ENCODE measurements at regions not wholly inside any gene's neighbourhood (a gene's known extent, or its start where the extent isn't known, plus 50 kb on each side); places are given as distances from the start of the nearest gene placed in this dataset.

- no peaks in the 10 kb centered on the region for H3K4me1 ChIP-seq (ENCODE audit: control insufficient read depth, low read length)
- H3F3A ChIP-seq (ENCODE audit: control insufficient read depth, insufficient read depth) = no peaks in the 10 kb centered on the region
- no peaks in the 10 kb centered on the region for H3K9me2 ChIP-seq (replicated peaks; ENCODE audit: control insufficient read depth, low read length)
- no peak overlapping the region for H3K4me3 ChIP-seq (ENCODE audit: low read length)
- H3K27me3 ChIP-seq (ENCODE audit: control insufficient read depth, low read length) = no peaks in the 10 kb centered on the region
- TF ChIP-seq, protein P1, sequence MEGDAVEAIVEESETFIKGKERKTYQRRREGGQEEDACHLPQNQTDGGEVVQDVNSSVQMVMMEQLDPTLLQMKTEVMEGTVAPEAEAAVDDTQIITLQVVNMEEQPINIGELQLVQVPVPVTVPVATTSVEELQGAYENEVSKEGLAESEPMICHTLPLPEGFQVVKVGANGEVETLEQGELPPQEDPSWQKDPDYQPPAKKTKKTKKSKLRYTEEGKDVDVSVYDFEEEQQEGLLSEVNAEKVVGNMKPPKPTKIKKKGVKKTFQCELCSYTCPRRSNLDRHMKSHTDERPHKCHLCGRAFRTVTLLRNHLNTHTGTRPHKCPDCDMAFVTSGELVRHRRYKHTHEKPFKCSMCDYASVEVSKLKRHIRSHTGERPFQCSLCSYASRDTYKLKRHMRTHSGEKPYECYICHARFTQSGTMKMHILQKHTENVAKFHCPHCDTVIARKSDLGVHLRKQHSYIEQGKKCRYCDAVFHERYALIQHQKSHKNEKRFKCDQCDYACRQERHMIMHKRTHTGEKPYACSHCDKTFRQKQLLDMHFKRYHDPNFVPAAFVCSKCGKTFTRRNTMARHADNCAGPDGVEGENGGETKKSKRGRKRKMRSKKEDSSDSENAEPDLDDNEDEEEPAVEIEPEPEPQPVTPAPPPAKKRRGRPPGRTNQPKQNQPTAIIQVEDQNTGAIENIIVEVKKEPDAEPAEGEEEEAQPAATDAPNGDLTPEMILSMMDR (IDR thresholded peaks at IDR 0.05; ENCODE audit: low read depth, low read length, poor library complexity, severe bottlenecking) = no peak
- no peak for TF ChIP-seq EZH2phosphoT487 (IDR thresholded peaks at IDR 0.05; ENCODE audit: borderline replicate concordance, low read length)
- no peaks in the 10 kb centered on the region for H3K79me2 ChIP-seq (ENCODE audit: control insufficient read depth, low read length)
- no peaks in the 10 kb centered on the region for H3K36me3 ChIP-seq (ENCODE audit: control insufficient read depth, low read length)
- no peaks in the 10 kb centered on the region for H4K20me1 ChIP-seq (ENCODE audit: control insufficient read depth, insufficient read depth, low read depth, low read length)
- H3K9me3 ChIP-seq (ENCODE audit: control insufficient read depth, insufficient read depth, low read length) = no peaks in the 10 kb centered on the region
- H3K4me2 ChIP-seq (ENCODE audit: low read length) = no peak overlapping the region
- no peak overlapping the region for H3K27ac ChIP-seq (ENCODE audit: low read depth, low read length)
Measured at GRCh38 chr1:195466639-195467038, 1141.6 kb downstream of the KCNT2 start.

- Histone ChIP-seq H3K27ac (ENCODE audit: low read depth, low read length) (no peak overlapping the region), H3K4me3 (ENCODE audit: low read length) (no peak overlapping the region), H3K79me2 (ENCODE audit: control insufficient read depth, low read length) (no peaks in the 10 kb centered on the region), H3K4me2 (ENCODE audit: low read length) (no peak overlapping the region), H3K36me3 (ENCODE audit: control insufficient read depth, low read length) (no peaks in the 10 kb centered on the region), H3K9me3 (ENCODE audit: control insufficient read depth, insufficient read depth, low read length) (no peaks in the 10 kb centered on the region), H4K20me1 (ENCODE audit: control insufficient read depth, insufficient read depth, low read depth, low read length) (no peaks in the 10 kb centered on the region), H3K9me2 (replicated peaks; ENCODE audit: control insufficient read depth, low read length) (no peaks in the 10 kb centered on the region), H3K4me1 (ENCODE audit: control insufficient read depth, low read length) (no peaks in the 10 kb centered on the region), H3K27me3 (ENCODE audit: control insufficient read depth, low read length) (no peaks in the 10 kb centered on the region), H3F3A (ENCODE audit: control insufficient read depth, insufficient read depth) (no peaks in the 10 kb centered on the region)
- TF ChIP-seq, protein P1 (IDR thresholded peaks at IDR 0.05; ENCODE audit: low read depth, low read length, poor library complexity, severe bottlenecking) = no peak
- TF ChIP-seq EZH2phosphoT487 (IDR thresholded peaks at IDR 0.05; ENCODE audit: borderline replicate concordance, low read length) = no peak
Measured at GRCh38 chr1:195462646-195463045, 1145.6 kb downstream of the KCNT2 start.

DNA sequence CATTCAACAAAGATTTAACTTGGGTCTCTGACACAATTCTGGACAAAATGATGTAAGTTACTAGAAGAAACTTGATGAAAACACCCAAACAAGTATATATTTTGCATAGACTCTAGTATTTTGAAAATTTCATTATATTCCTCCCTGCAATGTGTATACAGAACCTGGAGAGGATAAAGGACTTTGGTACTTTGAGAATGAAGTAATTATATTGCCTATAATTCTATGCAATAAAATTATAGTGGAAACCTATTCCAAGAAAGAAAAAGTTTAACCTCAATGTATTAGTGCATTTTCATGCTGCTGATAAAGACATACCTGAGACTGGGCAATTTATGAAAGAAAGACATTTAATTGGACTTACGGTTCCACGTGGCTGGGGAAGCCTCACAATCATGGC, 1146.1 kb downstream of the KCNT2 start:
- no peaks in the 10 kb centered on the region for H3K4me1 ChIP-seq (ENCODE audit: control insufficient read depth, low read length)
- H3K27ac ChIP-seq (ENCODE audit: low read depth, low read length) = no peak overlapping the region
- no peaks in the 10 kb centered on the region for H3K79me2 ChIP-seq (ENCODE audit: control insufficient read depth, low read length)
- no peak overlapping the region for H3K4me2 ChIP-seq (ENCODE audit: low read length)
- no peaks in the 10 kb centered on the region for H3F3A ChIP-seq (ENCODE audit: control insufficient read depth, insufficient read depth)
- no peaks in the 10 kb centered on the region for H3K9me3 ChIP-seq (ENCODE audit: control insufficient read depth, insufficient read depth, low read length)
- H3K9me2 ChIP-seq (replicated peaks; ENCODE audit: control insufficient read depth, low read length) = no peaks in the 10 kb centered on the region
- H3K27me3 ChIP-seq (ENCODE audit: control insufficient read depth, low read length) = no peaks in the 10 kb centered on the region
- no peak for TF ChIP-seq EZH2phosphoT487 (IDR thresholded peaks at IDR 0.05; ENCODE audit: borderline replicate concordance, low read length)
- TF ChIP-seq, protein P1 (IDR thresholded peaks at IDR 0.05; ENCODE audit: low read depth, low read length, poor library complexity, severe bottlenecking) = no peak
- H3K4me3 ChIP-seq (ENCODE audit: low read length) = no peak overlapping the region
- H4K20me1 ChIP-seq (ENCODE audit: control insufficient read depth, insufficient read depth, low read depth, low read length) = no peaks in the 10 kb centered on the region
- H3K36me3 ChIP-seq (ENCODE audit: control insufficient read depth, low read length) = no peaks in the 10 kb centered on the region

- no peaks in the 10 kb centered on the region for H3K79me2 ChIP-seq (ENCODE audit: control insufficient read depth, low read length)
- no peaks in the 10 kb centered on the region for H4K20me1 ChIP-seq (ENCODE audit: control insufficient read depth, insufficient read depth, low read depth, low read length)
- H3K4me1 ChIP-seq (ENCODE audit: control insufficient read depth, low read length) = no peaks in the 10 kb centered on the region
- TF ChIP-seq, protein P1 (IDR thresholded peaks at IDR 0.05; ENCODE audit: low read depth, low read length, poor library complexity, severe bottlenecking) = no peak
- no peak for TF ChIP-seq EZH2phosphoT487 (IDR thresholded peaks at IDR 0.05; ENCODE audit: borderline replicate concordance, low read length)
- H3F3A ChIP-seq (ENCODE audit: control insufficient read depth, insufficient read depth) = no peaks in the 10 kb centered on the region
- H3K9me2 ChIP-seq (replicated peaks; ENCODE audit: control insufficient read depth, low read length) = no peaks in the 10 kb centered on the region
- H3K36me3 ChIP-seq (ENCODE audit: control insufficient read depth, low read length) = no peaks in the 10 kb centered on the region
- no peak overlapping the region for H3K4me3 ChIP-seq (ENCODE audit: low read length)
- no peaks in the 10 kb centered on the region for H3K27me3 ChIP-seq (ENCODE audit: control insufficient read depth, low read length)
- H3K27ac ChIP-seq (ENCODE audit: low read depth, low read length) = no peak overlapping the region
- H3K4me2 ChIP-seq (ENCODE audit: low read length) = no peak overlapping the region
- no peaks in the 10 kb centered on the region for H3K9me3 ChIP-seq (ENCODE audit: control insufficient read depth, insufficient read depth, low read length)
Measured at GRCh38 chr1:195458365-195458764, 1149.9 kb downstream of the KCNT2 start.
